Activated T-helper 1 cell treated with anti-CD3 and anti-CD28 coated beads, Interleukin-2, amount 50 U/mL, for 16 hours (primary cell): ENCODE measurements at regions not wholly inside any gene's neighbourhood (a gene's known extent, or its start where the extent isn't known, plus 50 kb on each side); places are given as distances from the start of the nearest gene placed in this dataset.
"Not testable (repeated sequence)": the region's sequence is repeated elsewhere in the genome, so short reads cannot be mapped to it uniquely, and the experiment has no call there.

ENCODE experiments used
- DNase-seq, 2 donors: peaks; one replicate each; pipeline ENCODE4 v3.0.0-alpha.2; 2020; ENCODE audit warnings: low read depth in 1 of 2, low spot score in 1 of 2

DNA sequence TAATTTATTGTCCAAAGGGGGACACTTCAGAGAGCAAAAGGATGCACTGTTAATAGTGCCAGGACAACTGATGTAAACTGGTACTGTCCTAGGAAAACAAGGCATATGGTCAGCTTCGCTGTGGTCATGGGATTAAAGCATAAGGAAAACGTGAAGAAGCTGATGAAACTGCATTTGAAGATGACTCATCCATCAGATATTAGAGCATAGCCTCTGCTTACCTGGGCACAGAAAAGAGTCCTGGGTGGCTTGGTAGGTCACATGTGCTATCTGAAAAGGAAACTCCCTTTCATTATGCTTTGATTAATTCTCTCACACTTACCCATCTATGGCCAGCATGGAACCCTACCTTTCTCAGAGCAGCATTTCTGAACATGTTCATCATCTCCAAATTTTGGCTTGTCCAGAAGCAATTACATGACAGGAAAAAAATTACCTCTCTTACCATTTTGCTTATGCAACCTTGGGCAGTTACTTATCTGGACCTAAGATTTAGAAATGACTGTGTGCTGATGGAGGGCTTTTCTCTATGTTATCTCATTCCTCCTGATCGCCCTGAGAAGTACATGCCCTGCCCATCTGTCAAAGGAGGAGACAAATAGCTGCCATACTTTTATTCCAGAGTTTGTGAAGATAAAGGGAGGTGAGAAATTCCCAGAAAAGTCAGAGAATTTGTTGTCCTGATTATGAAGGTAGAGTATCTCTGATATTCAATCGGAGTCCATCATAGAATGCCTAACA is 275.3 kb upstream of the SLC14A2 start:
- no peak for DNase-seq

DNA sequence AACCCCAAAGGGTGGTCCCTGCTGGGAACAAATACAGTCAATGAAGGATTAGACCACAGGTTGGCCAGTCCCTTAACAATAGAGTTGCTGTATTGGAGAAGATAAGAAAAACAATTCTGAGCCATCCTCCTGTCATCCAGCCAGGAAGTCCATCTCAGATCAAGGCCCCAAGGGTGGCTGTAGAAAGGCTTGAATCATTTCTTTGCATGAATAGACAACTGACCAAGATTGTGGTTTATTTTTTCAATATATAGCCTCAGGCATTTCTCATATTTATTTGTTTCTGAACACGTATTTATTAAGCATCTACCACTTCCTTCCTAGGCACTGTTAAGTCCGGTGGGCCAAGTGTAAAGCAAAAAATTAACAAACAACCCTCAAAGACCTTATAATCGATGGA is 274.4 kb upstream of the SLC14A2 start:
- no peak for DNase-seq

DNA sequence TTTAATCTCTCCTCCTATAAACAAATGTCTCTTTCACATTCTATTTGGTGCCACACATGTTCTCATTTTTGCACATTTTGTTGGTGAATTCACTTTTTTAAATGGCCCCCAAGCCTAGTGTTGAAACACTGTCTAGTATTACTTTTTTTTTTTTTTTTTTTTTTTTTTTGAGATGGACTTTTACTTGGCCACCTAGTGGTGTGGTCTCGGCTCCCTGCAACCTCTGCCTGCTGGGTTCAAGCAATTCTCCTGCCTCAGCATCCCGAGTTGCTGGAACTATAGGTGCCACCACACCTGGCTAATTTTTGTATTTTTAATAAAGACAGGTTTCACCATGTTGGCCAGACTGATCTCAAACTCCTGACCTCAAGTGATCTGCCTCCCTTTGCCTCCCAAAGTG is 273.8 kb upstream of the SLC14A2 start:
- DNase-seq: no peak

DNA sequence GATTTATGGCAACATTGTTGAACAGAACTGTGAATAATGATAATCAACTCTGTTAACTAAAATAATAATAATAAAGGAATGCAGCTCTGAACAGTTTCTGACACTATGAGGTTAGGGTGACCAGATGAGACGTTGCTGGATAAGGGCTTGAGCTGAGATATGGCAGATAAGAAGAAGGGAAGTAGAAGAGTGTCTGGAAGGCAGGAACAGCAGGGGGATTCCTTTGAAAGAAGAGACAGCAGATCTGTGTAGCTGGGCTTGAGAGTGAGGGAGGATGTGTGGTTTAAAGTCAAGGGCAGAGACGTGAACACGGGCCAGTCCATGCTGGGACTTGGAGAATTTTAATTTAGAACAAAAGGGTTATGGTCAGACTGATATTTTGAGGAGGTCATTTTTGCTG is 273.1 kb upstream of the SLC14A2 start:
- DNase-seq: no peak

DNA sequence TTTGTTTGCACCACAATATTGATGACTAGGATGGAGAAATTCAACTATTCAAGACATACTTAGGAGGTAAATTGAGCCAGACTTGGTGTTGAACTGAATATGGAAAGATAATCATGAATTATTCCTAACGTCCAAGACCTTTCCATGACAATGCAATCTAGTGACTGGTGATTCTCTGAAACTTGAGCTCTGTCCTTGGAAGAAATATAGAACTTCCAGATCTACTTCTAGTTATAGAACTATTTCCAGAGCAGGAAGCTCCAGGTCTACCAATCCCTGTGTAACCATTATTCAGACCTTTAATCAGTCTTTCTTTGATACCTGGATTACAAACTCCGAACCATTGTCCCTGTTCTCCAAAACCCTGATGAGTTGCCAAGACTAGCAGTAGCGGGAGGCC is 272.6 kb upstream of the SLC14A2 start:
- DNase-seq: no peak

DNA sequence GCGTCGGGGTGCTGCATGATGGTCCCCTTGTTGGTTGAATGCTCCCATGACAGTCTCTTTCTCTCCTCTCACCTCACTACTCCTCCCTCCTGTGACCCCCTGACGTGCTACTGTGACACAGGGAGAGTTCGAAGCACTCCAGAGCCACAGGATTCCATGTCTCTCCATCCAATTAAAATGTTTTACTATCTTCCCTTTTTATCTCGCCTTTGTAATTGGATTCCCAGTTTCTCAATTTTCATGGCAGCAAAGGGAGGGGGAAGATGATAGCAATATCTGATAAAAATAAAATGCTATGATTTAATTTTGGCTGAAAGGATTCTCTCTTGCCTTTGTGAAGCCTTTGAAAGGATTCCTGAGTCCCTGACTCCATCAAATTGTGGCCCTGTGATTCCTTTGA is 271.9 kb upstream of the SLC14A2 start:
- DNase-seq: no peak

DNA sequence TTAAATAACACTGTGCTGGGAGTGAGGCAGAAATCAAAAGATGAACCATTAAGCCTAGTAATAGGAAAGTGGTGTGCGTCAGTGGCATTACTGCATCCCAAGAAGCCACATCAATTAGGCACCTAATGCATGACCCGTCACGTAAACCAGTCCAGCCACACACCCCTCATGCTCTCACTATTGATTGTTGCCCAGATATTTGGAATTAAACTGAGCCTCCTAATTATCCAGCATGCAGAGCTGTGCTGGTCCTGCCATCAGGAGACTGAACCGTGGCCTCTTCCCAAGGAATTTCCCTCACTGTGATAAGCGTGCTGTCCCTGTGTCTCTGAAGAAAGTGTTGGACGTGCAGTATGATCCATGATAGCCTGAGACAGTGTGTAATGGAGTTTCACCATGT is 270.6 kb upstream of the SLC14A2 start:
- not testable (repeated sequence) for DNase-seq

DNA sequence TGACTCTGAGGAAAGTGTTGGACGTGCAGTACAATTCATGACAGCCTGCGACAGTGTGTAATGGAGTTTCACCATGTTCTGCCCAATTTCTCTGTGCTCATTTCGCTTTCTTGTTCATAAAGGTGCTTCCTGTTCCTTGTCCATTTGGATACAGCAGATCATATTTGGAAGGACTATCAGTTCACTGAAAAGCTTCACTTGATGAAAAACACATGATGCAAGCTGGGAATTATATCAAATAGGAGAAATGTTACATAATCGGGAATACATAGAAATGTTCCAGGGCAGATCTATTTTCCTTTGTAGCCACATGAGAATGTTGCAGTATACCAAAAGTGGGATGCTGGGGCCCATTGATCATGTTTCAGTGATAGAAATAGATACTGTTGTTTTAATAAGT is 266.3 kb upstream of the SLC14A2 start:
- DNase-seq: no peak

DNA sequence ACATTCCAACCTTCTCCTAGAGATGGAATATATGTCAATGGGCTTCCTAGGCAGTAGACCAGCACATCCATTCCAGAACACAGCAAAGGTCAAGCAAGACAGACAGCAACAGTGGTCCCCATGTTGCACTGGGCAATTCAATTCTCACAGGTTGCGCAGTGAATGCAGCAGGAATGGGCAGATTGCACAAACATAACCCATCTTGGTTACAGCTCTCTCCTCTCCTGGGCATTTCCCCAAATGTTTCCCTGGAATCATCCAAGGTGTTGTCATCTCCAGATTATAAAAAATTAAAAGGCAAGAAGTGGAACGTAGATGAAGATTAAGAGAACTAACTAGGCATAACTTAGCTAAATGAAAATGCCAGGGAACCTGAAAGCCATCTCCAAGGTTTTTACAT is 265.8 kb upstream of the SLC14A2 start:
- no peak for DNase-seq

DNA sequence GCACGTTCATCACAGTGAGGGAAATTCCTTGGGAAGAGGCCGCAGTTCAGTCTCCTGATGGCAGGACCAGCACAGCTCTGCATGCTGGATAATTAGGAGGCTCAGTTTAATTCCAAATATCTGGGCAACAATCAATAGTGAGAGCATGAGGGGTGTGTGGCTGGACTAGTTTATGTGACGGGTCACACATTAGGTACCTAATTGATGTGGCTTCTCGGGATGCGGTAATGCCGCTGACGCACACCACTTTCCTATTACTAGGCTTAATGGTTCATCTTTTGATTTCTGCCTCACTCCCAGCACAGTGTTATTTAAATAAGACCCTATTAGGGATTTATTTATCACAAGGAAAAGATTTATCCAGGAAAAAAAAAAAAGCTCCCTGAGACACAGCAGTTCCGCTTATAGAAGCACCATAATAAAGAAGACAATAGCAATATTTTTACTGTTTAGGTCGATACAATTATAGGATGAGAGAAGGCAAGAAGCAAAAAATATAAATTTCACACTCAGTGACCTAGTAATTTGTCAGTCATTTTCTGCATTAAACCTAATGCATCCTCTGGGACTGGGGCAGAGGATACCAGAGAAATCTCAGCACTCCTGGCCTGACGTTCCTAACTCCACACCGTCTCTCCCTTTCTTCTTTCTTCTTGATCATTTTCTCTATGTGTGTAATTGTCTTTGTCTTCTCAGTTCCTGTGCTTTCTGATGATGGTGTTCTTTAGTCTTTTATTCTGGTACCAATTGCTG is 264.7 kb upstream of the SLC14A2 start:
- DNase-seq: no peak

DNA sequence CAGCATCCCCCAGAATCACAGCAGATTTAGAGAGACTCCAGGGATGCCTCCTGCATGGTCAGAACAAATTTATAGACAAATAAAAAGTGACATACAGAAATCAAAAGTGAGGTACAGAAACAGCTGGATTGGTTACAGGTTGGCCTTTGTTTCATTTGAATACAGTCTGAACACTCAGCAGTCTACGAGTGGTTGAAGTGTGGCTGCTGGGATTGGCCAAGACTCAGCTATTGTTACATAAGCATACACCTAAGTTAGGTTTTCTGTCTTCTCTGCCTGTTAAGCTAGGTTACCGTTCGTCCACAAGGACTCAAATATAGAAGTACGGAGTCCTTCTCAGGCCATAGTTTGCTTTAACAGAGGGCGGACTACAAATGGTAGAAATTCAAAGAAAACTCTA is 262.4 kb upstream of the SLC14A2 start:
- DNase-seq: no peak

DNA sequence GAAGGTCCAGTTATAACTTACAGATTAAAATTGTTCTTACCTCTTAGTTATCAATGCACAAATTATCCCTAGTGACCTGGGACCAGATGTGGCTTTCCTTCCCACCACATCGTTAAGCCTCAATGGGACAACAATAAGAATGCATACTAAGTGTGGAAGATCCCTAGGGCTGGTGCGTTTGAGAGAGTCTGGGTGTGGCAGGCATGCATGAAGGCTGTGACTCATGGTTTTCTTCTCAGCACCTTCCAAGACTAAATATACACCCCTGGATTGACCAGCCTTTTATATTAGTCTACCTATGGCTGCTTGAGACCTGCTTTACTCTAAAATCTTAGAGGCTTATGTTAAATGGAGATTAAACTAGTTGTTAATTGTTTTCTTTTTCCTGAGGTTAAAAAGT is 261.7 kb upstream of the SLC14A2 start:
- DNase-seq: no peak

DNA sequence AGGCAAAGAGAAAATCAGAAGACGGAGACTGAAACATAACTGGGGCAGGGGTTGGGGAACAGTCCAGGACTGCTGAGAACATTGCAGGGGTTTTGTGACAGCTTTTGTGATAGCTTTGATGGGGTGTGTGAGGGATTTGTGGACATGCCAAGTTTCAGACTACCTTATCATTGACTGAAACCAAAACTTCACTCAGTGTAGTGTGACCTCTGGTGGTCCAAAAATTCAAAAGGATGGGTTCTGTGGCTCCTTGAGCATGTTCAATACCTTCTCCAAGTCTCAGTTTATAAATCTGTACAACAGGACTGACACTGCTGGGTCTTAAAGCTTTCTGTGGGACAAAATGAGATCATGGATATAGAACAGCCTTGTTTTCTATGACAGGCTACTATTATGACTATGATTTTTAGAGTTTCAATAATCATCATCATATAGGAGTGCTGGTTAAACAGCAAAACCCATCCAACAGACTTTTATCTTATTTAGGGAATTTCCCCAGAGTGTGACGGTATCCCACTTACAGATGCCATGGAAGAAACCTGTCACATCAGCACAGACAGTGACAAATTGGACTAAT is 259.2 kb upstream of the SLC14A2 start:
- DNase-seq: no peak

DNA sequence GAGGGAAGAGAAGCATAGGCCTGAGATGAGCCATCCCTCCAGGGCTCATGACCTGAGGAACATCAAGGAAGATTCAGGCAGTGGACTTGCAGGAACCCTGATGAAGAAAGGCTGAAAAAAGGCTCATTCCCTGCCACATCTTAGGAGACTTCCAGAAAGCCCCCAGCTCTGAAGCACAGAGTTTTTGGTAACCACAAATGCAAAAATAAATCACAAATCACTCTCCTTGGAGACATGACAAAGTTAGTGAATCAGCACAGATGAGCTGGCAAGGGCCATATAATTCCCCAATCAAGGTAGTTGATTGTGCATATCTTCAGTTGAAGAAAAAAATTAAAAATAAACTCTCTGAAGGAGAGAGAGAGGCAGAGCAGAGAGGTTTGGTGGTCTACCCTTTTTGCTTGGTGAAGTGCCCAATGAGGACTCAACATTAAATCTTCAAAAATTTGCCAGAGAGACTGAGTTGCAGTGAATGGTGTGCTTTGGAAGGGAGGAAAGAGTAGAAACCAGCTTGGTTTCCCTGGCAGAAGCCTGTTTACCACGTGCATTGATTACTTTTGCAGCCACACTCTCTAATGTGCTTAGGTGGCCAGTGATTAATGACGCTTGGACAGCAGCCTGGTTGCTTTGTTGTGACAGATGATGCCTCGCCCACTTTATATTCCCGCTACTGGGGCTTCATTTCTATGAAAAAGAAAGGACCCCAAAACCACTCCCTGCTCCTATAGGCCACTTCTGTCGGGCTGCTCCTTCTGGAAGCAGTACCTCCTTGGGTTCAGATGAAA is 257.4 kb upstream of the SLC14A2 start:
- no peak for DNase-seq

DNA sequence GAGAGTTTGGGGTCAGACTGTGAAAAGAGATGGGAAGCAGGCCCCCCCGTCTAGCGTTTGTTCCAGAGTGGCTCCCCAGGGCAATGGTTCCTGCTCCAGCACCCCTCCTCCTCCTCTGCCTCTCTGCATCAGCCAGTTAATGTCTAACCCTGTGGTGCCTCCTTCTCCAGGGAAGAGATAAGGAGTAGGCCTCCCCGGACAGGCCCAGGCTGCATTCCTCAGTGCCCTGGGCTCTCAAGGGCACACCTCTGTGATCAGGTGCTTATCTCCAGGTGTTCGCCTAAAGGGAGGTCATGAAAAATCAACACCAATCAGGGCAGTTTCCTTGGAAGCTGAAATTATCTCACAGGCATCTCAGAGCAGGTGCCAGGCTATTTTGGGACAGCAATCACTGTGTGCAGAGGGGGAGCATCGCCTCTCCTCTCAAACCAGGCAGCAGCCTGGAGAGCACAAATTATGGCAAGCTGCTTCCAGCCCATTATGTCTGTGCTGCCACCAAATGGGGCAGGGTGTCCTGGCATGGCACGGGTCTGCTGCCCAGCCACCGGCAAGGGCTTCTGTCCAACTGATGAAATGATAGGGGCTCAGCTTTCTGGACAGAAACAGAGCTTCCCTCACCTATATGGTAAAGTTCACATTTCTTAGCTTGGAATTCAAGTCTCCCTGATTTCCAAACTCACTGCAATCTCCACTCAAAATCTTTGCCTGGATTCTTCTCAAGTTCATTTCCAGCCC is 255.8 kb upstream of the SLC14A2 start:
- DNase-seq: no peak

DNA sequence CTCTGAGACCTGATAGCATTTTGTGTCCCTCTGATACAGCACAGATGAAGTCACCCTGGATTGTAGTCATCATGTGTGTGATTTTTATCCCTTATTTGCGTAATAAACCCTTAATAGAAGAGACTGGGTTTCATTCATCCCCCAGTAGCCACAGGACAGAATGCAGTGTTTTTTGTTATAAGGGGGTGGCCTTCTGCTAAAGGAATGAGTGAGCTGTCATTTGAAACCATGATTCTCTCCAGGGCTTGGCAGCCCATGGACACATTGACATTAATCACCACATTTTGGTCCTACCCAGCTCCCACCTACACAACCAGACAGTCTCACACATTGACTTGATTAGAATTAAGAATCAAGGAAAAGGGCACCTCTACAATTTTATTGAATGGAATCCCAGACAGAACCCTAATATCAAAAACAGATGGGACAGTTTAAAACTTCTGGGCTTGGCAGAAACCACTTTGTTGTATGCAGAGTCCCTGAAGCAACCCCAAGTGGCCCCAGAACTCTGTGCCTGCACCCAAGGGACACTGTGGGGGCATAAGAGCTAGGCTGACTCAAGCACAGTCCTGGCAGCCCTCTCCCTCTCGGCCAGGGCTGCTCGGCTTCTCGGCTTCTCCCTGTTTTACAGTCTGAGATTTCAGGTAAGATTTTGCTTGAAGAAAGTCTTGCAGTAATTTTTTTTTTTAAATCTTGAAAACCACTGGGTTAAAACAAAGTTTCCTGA is 254.0 kb upstream of the SLC14A2 start:
- DNase-seq: no peak

DNA sequence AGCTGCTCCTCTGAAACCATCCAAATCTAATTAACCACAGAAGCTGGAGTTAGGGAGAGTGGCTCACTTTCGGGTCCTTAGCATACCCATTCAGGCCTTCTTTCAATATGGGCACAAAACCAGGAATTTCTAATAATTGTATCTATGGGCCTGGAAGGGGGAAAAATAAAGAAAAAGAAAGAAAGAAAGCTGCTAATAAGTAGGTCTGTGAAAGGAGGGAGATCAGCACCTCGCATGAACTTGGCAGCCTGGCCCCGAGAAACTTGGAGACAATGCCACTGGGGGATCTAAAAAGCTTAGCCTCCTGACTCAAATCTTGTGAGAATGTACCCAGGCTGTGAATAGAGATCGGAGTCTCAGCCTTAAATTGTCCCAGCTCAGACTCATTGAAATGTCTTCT is 252.1 kb upstream of the SLC14A2 start:
- DNase-seq: no peak

DNA sequence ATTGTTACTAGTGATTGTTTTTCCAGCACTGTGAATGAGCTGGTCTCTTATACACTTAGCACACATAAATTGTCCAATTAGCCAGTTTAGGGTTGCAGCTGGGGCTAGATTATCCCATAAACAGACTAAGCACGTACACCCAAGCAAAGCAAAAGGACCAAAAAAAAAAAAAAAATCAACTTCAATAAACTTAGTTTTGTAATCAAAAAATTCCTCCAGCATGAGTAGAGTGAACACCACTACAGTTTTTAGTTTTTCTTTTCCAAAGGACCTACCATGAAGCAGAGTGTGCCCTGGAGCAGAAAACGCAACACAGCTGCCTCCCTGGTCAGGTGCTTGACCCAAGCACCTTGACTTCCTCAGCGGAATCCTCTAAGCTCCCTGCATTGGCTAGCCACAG is 249.4 kb upstream of the SLC14A2 start:
- no peak for DNase-seq

DNA sequence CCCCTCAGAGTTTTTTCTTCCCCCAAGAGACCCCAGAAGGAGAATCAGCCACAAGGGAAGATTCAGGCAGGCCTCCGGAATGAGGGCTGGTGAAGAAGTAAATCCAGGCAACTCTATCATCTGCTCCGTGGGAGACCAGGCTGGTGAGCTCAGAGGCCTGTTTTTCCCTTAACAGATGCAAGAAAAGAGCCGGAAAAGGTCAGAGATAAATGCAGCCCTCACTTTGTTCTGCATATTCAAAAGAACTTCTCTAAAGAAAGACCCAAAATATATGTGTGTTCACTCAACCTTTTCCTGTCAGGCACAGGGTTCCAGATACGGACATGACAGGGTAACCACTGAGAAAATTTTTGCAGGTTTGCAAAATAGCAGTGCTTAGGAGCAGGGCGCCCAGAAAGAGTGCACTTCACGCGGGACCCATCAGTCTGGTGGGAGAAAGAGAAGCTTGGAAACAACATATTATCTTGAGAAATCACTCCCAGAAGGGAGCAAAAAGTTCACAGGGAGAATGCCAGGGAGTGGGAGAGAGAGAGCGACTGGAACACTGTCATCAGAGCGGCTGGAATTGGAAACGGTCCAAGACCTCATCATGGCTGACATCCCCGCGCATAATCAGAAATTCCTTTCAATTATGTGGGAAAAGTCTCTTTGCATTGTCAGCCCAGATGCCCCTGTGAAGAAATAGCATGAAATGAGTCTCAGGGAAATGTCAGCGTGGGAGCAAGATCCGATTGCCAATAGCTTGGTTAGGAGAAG is 244.8 kb upstream of the SLC14A2 start:
- DNase-seq: no peak
